Kidney epithelial cell (primary cell): ENCODE measurements at regions not wholly inside any gene's neighbourhood (a gene's known extent, or its start where the extent isn't known, plus 50 kb on each side); places are given as distances from the start of the nearest gene placed in this dataset.

Source experiments
- DNase-seq: peaks from one replicate; pipeline ENCODE4 v3.0.0-alpha.2; 2010; ENCODE audit warnings: low read depth
- H3K27me3 ChIP-seq: 2 replicates; pipeline ENCODE4 v1.6.0; 2011; ENCODE audit warnings: low read length; ENCODE audit not compliant: control insufficient read depth, insufficient read depth
- H3K36me3 ChIP-seq: 2 replicates; pipeline ENCODE4 v1.5.1; 2011; ENCODE audit warnings: low read length; ENCODE audit not compliant: control insufficient read depth, insufficient read depth
- H3K4me3 ChIP-seq: 2 replicates; pipeline ENCODE4 v1.5.1; 2011; ENCODE audit warnings: low read depth, mild to moderate bottlenecking, control low read depth, low read length
- CTCF ChIP-seq: IDR thresholded peaks from 2 replicates; pipeline ENCODE4 v1.5.1; 2011; ENCODE audit warnings: mild to moderate bottlenecking, moderate library complexity, low read length, control low read depth, inconsistent platforms; ENCODE audit not compliant: insufficient read depth, poor library complexity, severe bottlenecking

GRCh38 chr3:117600112-117600511, 890.5 kb downstream of the TUSC7 start:
- Histone ChIP-seq H3K36me3 (no peaks in the 10 kb centered on the region), H3K27me3 (no peaks in the 10 kb centered on the region), H3K4me3 (no peak overlapping the region)
- no peak for DNase-seq
- TF ChIP-seq CTCF: no peak

GRCh38 chr3:117600666-117601065, 891.1 kb downstream of the TUSC7 start:
- DNase-seq: no peak
- H3K36me3 ChIP-seq: no peaks in the 10 kb centered on the region
- no peak for TF ChIP-seq CTCF
- H3K27me3 ChIP-seq: no peaks in the 10 kb centered on the region
- no peak overlapping the region for H3K4me3 ChIP-seq

- DNase-seq: no peak
- TF ChIP-seq CTCF: no peak
- Histone ChIP-seq H3K36me3 (no peaks in the 10 kb centered on the region), H3K4me3 (no peak overlapping the region), H3K27me3 (no peaks in the 10 kb centered on the region)
Observed at GRCh38 chr3:117602058-117602644, 892.6 kb downstream of the TUSC7 start.

- H3K4me3 ChIP-seq: no peak overlapping the region
Observed at GRCh38 chr3:117603097-117603496, 893.5 kb downstream of the TUSC7 start.

GRCh38 chr3:117606866-117607265, 897.3 kb downstream of the TUSC7 start:
- Histone ChIP-seq H3K4me3 (no peak overlapping the region), H3K36me3 (no peaks in the 10 kb centered on the region), H3K27me3 (no peaks in the 10 kb centered on the region)
- DNase-seq: no peak
- no peak for TF ChIP-seq CTCF

More at GRCh38 chr3:117603097-117603496, 893.5 kb downstream of the TUSC7 start:
- Histone ChIP-seq H3K36me3 (no peaks in the 10 kb centered on the region), H3K27me3 (no peaks in the 10 kb centered on the region)
- TF ChIP-seq CTCF: no peak
- no peak for DNase-seq

- no peak for DNase-seq
- TF ChIP-seq CTCF: no peak
- Histone ChIP-seq H3K27me3 (no peaks in the 10 kb centered on the region), H3K4me3 (no peak overlapping the region), H3K36me3 (no peaks in the 10 kb centered on the region)
Observed at GRCh38 chr3:117609330-117609729, 899.8 kb downstream of the TUSC7 start.
